Astrocyte (in vitro differentiated cells and primary cell): ENCODE measurements at regions not wholly inside any gene's neighbourhood (a gene's known extent, or its start where the extent isn't known, plus 50 kb on each side); places are given as distances from the start of the nearest gene placed in this dataset.

Experiments used
- DNase-seq: peaks from one replicate; pipeline ENCODE4 v3.0.0-alpha.2; 2010; ENCODE audit warnings: low read depth
- FAIRE-seq: peaks from 2 replicates; lab custom pipeline; 2011; peaks lifted over from hg19 to GRCh38; lab: Jason Lieb, UNC
- H2AFZ ChIP-seq: 2 replicates; pipeline ENCODE4 v1.6.0; 2012; ENCODE audit warnings: low read depth, low read length, inconsistent platforms
- H3K27ac ChIP-seq: 2 replicates; pipeline ENCODE4 v1.5.1; 2011; ENCODE audit warnings: low read depth, low read length, inconsistent platforms
- H3K27me3 ChIP-seq: 2 replicates; pipeline ENCODE4 v1.6.0; 2011; ENCODE audit warnings: low read length, inconsistent platforms; ENCODE audit not compliant: insufficient read depth
- H3K36me3 ChIP-seq: 2 replicates; pipeline ENCODE4 v1.5.1; 2011; ENCODE audit warnings: low read length, inconsistent platforms; ENCODE audit not compliant: insufficient read depth
- H3K4me1 ChIP-seq: 2 replicates; pipeline ENCODE4 v1.5.1; 2011; ENCODE audit warnings: low read length, inconsistent platforms; ENCODE audit not compliant: insufficient read depth
- H3K4me2 ChIP-seq: 2 replicates; pipeline ENCODE4 v1.6.0; 2012; ENCODE audit warnings: low read length, inconsistent platforms
- H3K4me3 ChIP-seq: 2 replicates; pipeline ENCODE4 v1.5.1; 2011; ENCODE audit warnings: low read depth, mild to moderate bottlenecking, low read length, inconsistent platforms; ENCODE audit not compliant: insufficient read depth
- H3K79me2 ChIP-seq: 2 replicates; pipeline ENCODE4 v1.6.0; 2012; ENCODE audit warnings: mild to moderate bottlenecking, low read length, inconsistent platforms; ENCODE audit not compliant: insufficient read depth
- H3K9ac ChIP-seq: 2 replicates; pipeline ENCODE4 v1.6.0; 2012; ENCODE audit warnings: mild to moderate bottlenecking, low read length, inconsistent platforms
- H3K9me3 ChIP-seq: 2 replicates; pipeline ENCODE4 v1.5.1; 2012; ENCODE audit warnings: low read depth, mild to moderate bottlenecking, low read length, inconsistent platforms; ENCODE audit not compliant: insufficient read depth
- H4K20me1 ChIP-seq: 2 replicates; pipeline ENCODE4 v1.6.0; 2012; ENCODE audit warnings: low read length, inconsistent platforms; ENCODE audit not compliant: insufficient read depth
- H3K27ac Mint-ChIP-seq: one replicate; pipeline ENCODE4 v1.8.0; 2021; ENCODE audit warnings: mild to moderate bottlenecking, mixed read lengths; ENCODE audit not compliant: unreplicated experiment
- H3K27me3 Mint-ChIP-seq: one replicate; pipeline ENCODE4 v1.8.0; 2021; ENCODE audit warnings: low read depth, mixed read lengths; ENCODE audit not compliant: unreplicated experiment
- H3K36me3 Mint-ChIP-seq: one replicate; pipeline ENCODE4 v1.8.0; 2021; ENCODE audit warnings: low read depth, mixed read lengths; ENCODE audit not compliant: unreplicated experiment
- H3K4me1 Mint-ChIP-seq: one replicate; pipeline ENCODE4 v1.8.0; 2021; ENCODE audit warnings: low read depth, mixed read lengths; ENCODE audit not compliant: unreplicated experiment
- H3K4me3 Mint-ChIP-seq: one replicate; pipeline ENCODE4 v1.8.0; 2021; ENCODE audit warnings: mild to moderate bottlenecking, moderate library complexity, mixed read lengths; ENCODE audit not compliant: unreplicated experiment
- H3K9me3 Mint-ChIP-seq: one replicate; pipeline ENCODE4 v1.8.0; 2021; ENCODE audit warnings: mild to moderate bottlenecking, mixed read lengths; ENCODE audit not compliant: unreplicated experiment
- CTCF ChIP-seq: IDR thresholded peaks from 2 replicates; pipeline ENCODE4 v1.5.1; 2011; ENCODE audit warnings: low read depth, mild to moderate bottlenecking, inconsistent platforms, low read length, moderate library complexity; ENCODE audit not compliant: insufficient read depth
- EZH2 ChIP-seq: IDR thresholded peaks from 2 replicates; pipeline ENCODE4 v1.6.1; 2012; ENCODE audit warnings: mild to moderate bottlenecking, low read length, inconsistent platforms; ENCODE audit not compliant: insufficient read depth

DNA sequence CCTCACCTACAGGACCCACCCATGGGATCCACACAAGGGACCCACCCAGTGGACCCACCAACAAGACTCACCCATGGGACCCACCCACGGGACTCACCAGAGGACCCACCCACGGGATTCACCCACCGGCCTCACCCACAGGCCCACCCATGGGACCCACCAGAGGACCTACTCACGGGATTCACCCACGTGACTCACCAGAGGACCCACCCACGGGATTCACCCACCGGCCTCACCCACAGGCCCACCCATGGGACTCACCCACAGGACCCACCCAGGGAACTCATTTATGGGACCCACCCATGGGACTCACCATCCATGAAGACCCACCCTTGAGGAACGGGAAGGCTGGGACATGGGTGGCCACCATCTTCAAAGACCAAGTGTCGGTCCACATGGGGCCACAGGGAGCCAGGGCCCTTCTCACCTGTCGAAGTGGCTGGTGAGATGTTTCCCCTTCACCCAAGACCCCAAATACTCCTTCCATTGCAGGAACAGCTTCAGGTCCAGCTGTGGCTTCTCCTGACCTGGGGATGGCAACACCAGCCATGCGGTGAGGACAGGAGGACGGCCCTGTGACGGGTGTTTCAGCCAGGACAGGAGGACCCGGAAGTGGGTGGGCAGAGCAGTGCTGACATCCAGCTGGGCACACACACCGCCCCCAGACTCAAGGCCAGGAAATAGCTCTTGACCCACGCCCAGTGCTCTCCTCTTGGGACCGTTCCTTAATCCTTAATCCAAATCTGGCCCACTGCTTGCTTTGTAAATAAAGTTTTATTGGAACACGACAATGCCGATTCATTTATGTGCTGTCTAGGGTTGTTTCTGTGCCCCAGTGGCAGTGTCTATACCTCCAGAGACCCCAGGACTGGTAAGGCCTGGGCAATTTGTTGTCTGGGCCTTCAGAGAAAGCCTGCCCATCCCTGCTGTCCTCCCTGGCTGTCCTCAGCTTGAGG, 1005.1 kb downstream of the BRD1 start:
- Mint-ChIP-seq H3K27me3 (peaks cover 28% of the 10 kb centered on the region), H3K27ac (no peak overlapping the region), H3K9me3 (peaks cover 2% of the 10 kb centered on the region)

DNA sequence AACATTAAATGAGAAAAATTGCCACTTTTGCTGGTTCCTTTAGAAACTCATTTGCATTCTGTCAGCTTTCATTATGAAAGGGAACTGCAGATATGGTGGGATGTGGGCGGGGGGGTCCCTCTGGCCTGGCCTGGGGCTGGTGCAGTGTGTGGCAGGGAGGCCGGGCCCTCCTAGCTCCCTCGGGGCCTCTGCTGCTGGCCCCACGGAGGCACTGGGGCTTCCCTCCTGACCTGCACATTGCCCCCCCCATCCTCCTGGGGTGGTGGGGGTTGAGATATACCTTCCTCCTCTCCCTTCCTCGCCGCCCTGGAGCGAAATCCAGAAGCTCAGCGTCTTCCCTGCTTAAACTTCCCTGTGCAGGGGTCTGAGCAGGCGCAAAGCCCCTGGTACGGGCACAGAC, 1005.9 kb downstream of the BRD1 start:
- no peaks in the 10 kb centered on the region for H3K79me2 ChIP-seq
- FAIRE-seq = no peak
- no peaks in the 10 kb centered on the region for H3K36me3 Mint-ChIP-seq
- peaks cover 4% of the 10 kb centered on the region for H3K4me1 ChIP-seq
- no peaks in the 10 kb centered on the region for H4K20me1 ChIP-seq
- H3K4me3 Mint-ChIP-seq = no peak overlapping the region
- no peaks in the 10 kb centered on the region for H3K27me3 ChIP-seq
- no peak overlapping the region for H3K9ac ChIP-seq
- peaks cover 28% of the 10 kb centered on the region for H3K27me3 Mint-ChIP-seq
- H3K4me1 Mint-ChIP-seq = peaks cover 10% of the 10 kb centered on the region
- no peak overlapping the region for H2AFZ ChIP-seq
- TF ChIP-seq EZH2 = no peak
- no peak for TF ChIP-seq CTCF
- no peak overlapping the region for H3K27ac ChIP-seq
- peaks cover 2% of the 10 kb centered on the region for H3K9me3 Mint-ChIP-seq
- H3K36me3 ChIP-seq = no peaks in the 10 kb centered on the region
- no peak overlapping the region for H3K27ac Mint-ChIP-seq
- no peak overlapping the region for H3K4me3 ChIP-seq
- H3K9me3 ChIP-seq = no peaks in the 10 kb centered on the region
- no peak for DNase-seq
- H3K4me2 ChIP-seq = no peak overlapping the region

More for the DNA sequence above, 1005.1 kb downstream of the BRD1 start:
- H2AFZ ChIP-seq = no peak overlapping the region
- H3K9ac ChIP-seq = no peak overlapping the region
- FAIRE-seq = no peak
- no peak overlapping the region for H3K4me3 Mint-ChIP-seq
- H3K79me2 ChIP-seq = no peaks in the 10 kb centered on the region
- H3K27ac ChIP-seq = no peak overlapping the region
- H4K20me1 ChIP-seq = no peaks in the 10 kb centered on the region
- no peak for DNase-seq
- no peak for TF ChIP-seq EZH2
- no peak for TF ChIP-seq CTCF
- H3K36me3 Mint-ChIP-seq = no peaks in the 10 kb centered on the region
- peaks cover 4% of the 10 kb centered on the region for H3K4me1 ChIP-seq
- no peak overlapping the region for H3K4me2 ChIP-seq
- no peak overlapping the region for H3K4me3 ChIP-seq
- H3K36me3 ChIP-seq = no peaks in the 10 kb centered on the region
- no peaks in the 10 kb centered on the region for H3K27me3 ChIP-seq
- no peaks in the 10 kb centered on the region for H3K9me3 ChIP-seq
- peaks cover 10% of the 10 kb centered on the region for H3K4me1 Mint-ChIP-seq

GRCh38 chr22:48821346-48821690, 1006.4 kb downstream of the BRD1 start:
- no peaks in the 10 kb centered on the region for H3K36me3 ChIP-seq
- peaks cover 28% of the 10 kb centered on the region for H3K27me3 Mint-ChIP-seq
- DNase-seq (no peak), FAIRE-seq (no peak)
- H2AFZ ChIP-seq = no peak overlapping the region
- TF ChIP-seq CTCF = no peak
- TF ChIP-seq EZH2 = no peak
- H3K4me1 ChIP-seq = peaks cover 4% of the 10 kb centered on the region
- no peaks in the 10 kb centered on the region for H3K9me3 ChIP-seq
- H3K27me3 ChIP-seq = no peaks in the 10 kb centered on the region
- H3K36me3 Mint-ChIP-seq = no peaks in the 10 kb centered on the region
- no peak overlapping the region for H3K27ac ChIP-seq
- no peaks in the 10 kb centered on the region for H4K20me1 ChIP-seq
- no peak overlapping the region for H3K4me3 ChIP-seq
- no peak overlapping the region for H3K27ac Mint-ChIP-seq
- H3K9ac ChIP-seq = no peak overlapping the region
- H3K4me2 ChIP-seq = no peak overlapping the region
- peaks cover 2% of the 10 kb centered on the region for H3K9me3 Mint-ChIP-seq
- H3K4me3 Mint-ChIP-seq = no peak overlapping the region
- H3K4me1 Mint-ChIP-seq = peaks cover 10% of the 10 kb centered on the region
- no peaks in the 10 kb centered on the region for H3K79me2 ChIP-seq
